ENCODE measurements at regions not wholly inside any gene's neighbourhood (a gene's known extent, or its start where the extent isn't known, plus 50 kb on each side); places are given as distances from the start of the nearest gene placed in this dataset.

- no peak for DNase-seq (ENCODE audit: low read depth in 2 of 2)
Observed at GRCh38 chr6:142681099-142681498, 263.9 kb downstream of the HIVEP2 start.

GRCh38 chr6:142682985-142683384 is 262.0 kb downstream of the HIVEP2 start:
- DNase-seq (ENCODE audit: low read depth in 2 of 2): no peak

GRCh38 chr6:142683714-142684141 is 261.2 kb downstream of the HIVEP2 start:
- no peak for DNase-seq (ENCODE audit: low read depth in 2 of 2)

- no peak for DNase-seq (ENCODE audit: low read depth in 2 of 2)
Observed at GRCh38 chr6:142684371-142684770, 260.6 kb downstream of the HIVEP2 start.

- peak in 1 of 2 donors; percentile 2 for DNase-seq (ENCODE audit: low read depth in 2 of 2)
Observed at GRCh38 chr6:142685852-142686506, 259.0 kb downstream of the HIVEP2 start.

GRCh38 chr6:142686507-142686887 is 258.5 kb downstream of the HIVEP2 start:
- no peak for DNase-seq (ENCODE audit: low read depth in 2 of 2)

GRCh38 chr6:142692942-142693341 is 252.0 kb downstream of the HIVEP2 start:
- peak; percentile 43 to 49 for DNase-seq (ENCODE audit: low read depth in 2 of 2)

GRCh38 chr6:142693441-142693840 is 251.5 kb downstream of the HIVEP2 start:
- DNase-seq (ENCODE audit: low read depth in 2 of 2): no peak

GRCh38 chr6:142694054-142694453 is 250.9 kb downstream of the HIVEP2 start:
- no peak for DNase-seq (ENCODE audit: low read depth in 2 of 2)

GRCh38 chr6:142695016-142695415 is 250.0 kb downstream of the HIVEP2 start:
- DNase-seq (ENCODE audit: low read depth in 2 of 2): no peak

- DNase-seq (ENCODE audit: low read depth in 2 of 2): no peak
Observed at GRCh38 chr6:142696123-142697000, 248.6 kb downstream of the HIVEP2 start.

GRCh38 chr6:142697001-142697335 is 248.0 kb downstream of the HIVEP2 start:
- no peak for DNase-seq (ENCODE audit: low read depth in 2 of 2)

GRCh38 chr6:142697922-142698321 is 247.1 kb downstream of the HIVEP2 start:
- DNase-seq (ENCODE audit: low read depth in 2 of 2): no peak

GRCh38 chr6:142698751-142699150 is 246.2 kb downstream of the HIVEP2 start:
- DNase-seq (ENCODE audit: low read depth in 2 of 2): no peak

GRCh38 chr6:142699391-142699790 is 245.6 kb downstream of the HIVEP2 start:
- DNase-seq (ENCODE audit: low read depth in 2 of 2): no peak

GRCh38 chr6:142700032-142700431 is 244.9 kb downstream of the HIVEP2 start:
- DNase-seq (ENCODE audit: low read depth in 2 of 2): no peak

- no peak for DNase-seq (ENCODE audit: low read depth in 2 of 2)
Observed at GRCh38 chr6:142700671-142701312, 244.2 kb downstream of the HIVEP2 start.

All from stimulated activated CD8-positive, alpha-beta memory T cell treated with anti-CD3 and anti-CD28 coated beads, Interleukin-2, amount 100 ng/mL, for 1 hour (primary cell).